K562 (cell line): ENCODE measurements at regions not wholly inside any gene's neighbourhood (a gene's known extent, or its start where the extent isn't known, plus 50 kb on each side); places are given as distances from the start of the nearest gene placed in this dataset.
"Not testable (repeated sequence)": the region's sequence is repeated elsewhere in the genome, so short reads cannot be mapped to it uniquely, and the experiment has no call there.

Source experiments
- ATAC-seq: fragments of 200-7000 bp; cut with Tn5 transposase; 3 replicates; pipeline ENCODE4 v1.9.1; 2020; ENCODE audit warnings: moderate library complexity
- BruUV-seq: library from RNA; stranded (reverse); fragments of 400-500 nt; replicated peaks from 2 replicates; lab custom pipeline; 2021; lab: Mats Ljungman, UMichigan
- CTCF ChIA-PET: fragments of 300-600 bp; formaldehyde crosslinking; extraction: SDS; loops from one replicate; lab custom pipeline; 2021; ENCODE audit warnings: low intra/inter-chr PET ratio; lab: Yijun Ruan, JAX
- POLR2A ChIA-PET: fragments of 300-600, 350-650 bp; sonication (Branson Sonifier 250); formaldehyde crosslinking; extraction: SDS; loops from one replicate; lab custom pipeline; 2021; ENCODE audit warnings: antibody characterized with exemption, inconsistent platforms; lab: Yijun Ruan, JAX
- DNase-seq, 4 experiments: peaks; one replicate each; pipeline versions ENCODE4 v3.0.0 to v3.0.0-alpha.2; 2011 to 2018; ENCODE audit warnings: low spot score in 3 of 4, mixed read lengths in 3 of 4; ENCODE audit errors: extremely low read depth in 1 of 4
- FAIRE-seq: peaks from 2 replicates; lab custom pipeline; 2011; peaks lifted over from hg19 to GRCh38; lab: Jason Lieb, UNC
- H2AFZ ChIP-seq: 2 replicates; pipeline ENCODE4 v1.6.0; 2011; ENCODE audit warnings: low read depth, low read length, control low read depth, inconsistent platforms
- H3K27ac ChIP-seq: fragments of 200-600 bp; 3 replicates; pipeline ENCODE4 v1.8.0; 2011; ENCODE audit warnings: low read depth, mild to moderate bottlenecking, control low read depth, inconsistent platforms, low read length, moderate library complexity, mixed read lengths; ENCODE audit errors: extremely low read depth
- H3K27me3 ChIP-seq, 2 experiments: fragments of 300-600 bp in 1 of 2; 2 replicates in 1 of 2; 3 replicates in 1 of 2; pipeline versions ENCODE4 v1.6.0 to v1.8.0; 2011; ENCODE audit warnings: inconsistent platforms in 2 of 2, low read length in 2 of 2, mild to moderate bottlenecking in 1 of 2, mixed read lengths in 1 of 2, moderate library complexity in 1 of 2; ENCODE audit not compliant: control insufficient read depth in 2 of 2, insufficient read depth in 2 of 2
- H3K36me3 ChIP-seq: fragments of 300-600 bp; 3 replicates; pipeline ENCODE4 v1.8.0; 2011; ENCODE audit warnings: mild to moderate bottlenecking, low read length, inconsistent platforms; ENCODE audit not compliant: control insufficient read depth, insufficient read depth
- H3K4me1 ChIP-seq, 2 experiments: fragments of 200-600 bp in 1 of 2; replicated peaks in 1 of 2; 2 replicates in 1 of 2; 3 replicates in 1 of 2; pipeline versions ENCODE4 v1.5.1 to v1.8.0; 2011; ENCODE audit warnings: inconsistent platforms in 2 of 2, low read length in 2 of 2, mild to moderate bottlenecking in 1 of 2, mixed read lengths in 1 of 2, moderate library complexity in 1 of 2; ENCODE audit not compliant: control insufficient read depth in 2 of 2, insufficient read depth in 2 of 2
- H3K4me2 ChIP-seq: 2 replicates; pipeline ENCODE4 v1.6.1; 2011; ENCODE audit warnings: low read length, control low read depth, inconsistent platforms, mixed read lengths; ENCODE audit not compliant: insufficient read depth
- H3K4me3 ChIP-seq: fragments of 200-600 bp; sonication (generic), shearing (Covaris generic); 2 replicates; pipeline ENCODE4 v1.5.1; 2016; ENCODE audit warnings: control low read depth, inconsistent platforms
- H3K79me2 ChIP-seq: fragments of 200-600 bp; 3 replicates; pipeline ENCODE4 v1.8.0; 2011; ENCODE audit warnings: low read length, inconsistent platforms; ENCODE audit not compliant: control insufficient read depth, insufficient read depth
- H3K9ac ChIP-seq, 2 experiments: 2 replicates each; pipeline versions ENCODE4 v1.6.0 to v1.6.1; 2011; ENCODE audit warnings: low read depth in 2 of 2, low read length in 2 of 2, control low read depth in 1 of 2, inconsistent platforms in 1 of 2, mild to moderate bottlenecking in 1 of 2, mixed read lengths in 1 of 2; ENCODE audit not compliant: insufficient read depth in 1 of 2
- H3K9me1 ChIP-seq: one replicate; pipeline ENCODE4 v1.6.0; 2011; ENCODE audit warnings: inconsistent platforms, mild to moderate bottlenecking, low read length, moderate library complexity; ENCODE audit not compliant: control insufficient read depth, insufficient read depth
- H3K9me3 ChIP-seq: replicated peaks from 2 replicates; pipeline ENCODE4 v1.5.1; 2011; ENCODE audit warnings: low read depth, low read length, inconsistent platforms; ENCODE audit not compliant: control insufficient read depth, insufficient read depth
- H4K20me1 ChIP-seq: replicated peaks from 2 replicates; pipeline ENCODE4 v1.6.1; 2011; ENCODE audit warnings: low read length, inconsistent platforms, mixed read lengths; ENCODE audit not compliant: control insufficient read depth, insufficient read depth
- EWSR1 ChIP-seq: fragments of 450-650 bp; IDR thresholded peaks from 2 replicates; pipeline ENCODE4 v1.6.1; 2018; ENCODE audit warnings: borderline replicate concordance, mild to moderate bottlenecking, low read depth, moderate library complexity; ENCODE audit not compliant: partially characterized antibody
- POLR2G ChIP-seq: fragments of 200-400 bp; formaldehyde crosslinking; IDR thresholded peaks from 2 replicates; pipeline ENCODE4 v1.6.1; 2017; ENCODE audit warnings: low read depth, mild to moderate bottlenecking, antibody characterized with exemption, low read length, moderate library complexity
- TAF15 ChIP-seq: fragments of 200-400 bp; formaldehyde crosslinking; IDR thresholded peaks from 2 replicates; pipeline ENCODE4 v1.6.1; 2017; ENCODE audit warnings: mild to moderate bottlenecking, low read depth, low read length, moderate library complexity
- WGBS: fragments of 100-300 bp; shearing (Covaris generic); methylation state at CpG from one replicate; pipeline ENCODE4 v1.1.6; 2016; ENCODE audit warnings: low coverage, mixed read lengths; ENCODE audit not compliant: insufficient coverage; ENCODE audit errors: missing lambda C conversion rate; 5-methylcytosine and 5-hydroxymethylcytosine counted together
- in situ Hi-C: fragments of 300-500 bp; cut with MboI; formaldehyde crosslinking; loops from 4 replicates; pipeline ENCODE4 v1.15.0; 2018; ENCODE audit warnings: inconsistent platforms, mixed read lengths
- intact Hi-C: fragments of 100-400 bp; cut with micrococcal nuclease; formaldehyde crosslinking; loops from 2 replicates; pipeline ENCODE4 v1.14.2; 2022
- TF ChIP-seq, protein P1 (sequence below): fragments of 450-650 bp; IDR thresholded peaks from 2 replicates; pipeline ENCODE4 v1.6.1; 2017; ENCODE audit warnings: mild to moderate bottlenecking, moderate library complexity
- TF ChIP-seq, protein P2 (sequence below): fragments of 250-450 bp; sonication (Bioruptor Pico); IDR thresholded peaks from 2 replicates; pipeline ENCODE4 v1.4.0; 2020; ENCODE audit warnings: borderline replicate concordance

GRCh38 chr10:64201936-64202335 lies 680.7 kb downstream of the REEP3 start (continued):
- TF ChIP-seq, protein P1, sequence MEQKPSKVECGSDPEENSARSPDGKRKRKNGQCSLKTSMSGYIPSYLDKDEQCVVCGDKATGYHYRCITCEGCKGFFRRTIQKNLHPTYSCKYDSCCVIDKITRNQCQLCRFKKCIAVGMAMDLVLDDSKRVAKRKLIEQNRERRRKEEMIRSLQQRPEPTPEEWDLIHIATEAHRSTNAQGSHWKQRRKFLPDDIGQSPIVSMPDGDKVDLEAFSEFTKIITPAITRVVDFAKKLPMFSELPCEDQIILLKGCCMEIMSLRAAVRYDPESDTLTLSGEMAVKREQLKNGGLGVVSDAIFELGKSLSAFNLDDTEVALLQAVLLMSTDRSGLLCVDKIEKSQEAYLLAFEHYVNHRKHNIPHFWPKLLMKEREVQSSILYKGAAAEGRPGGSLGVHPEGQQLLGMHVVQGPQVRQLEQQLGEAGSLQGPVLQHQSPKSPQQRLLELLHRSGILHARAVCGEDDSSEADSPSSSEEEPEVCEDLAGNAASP: no peak
- TF ChIP-seq, protein P2, sequence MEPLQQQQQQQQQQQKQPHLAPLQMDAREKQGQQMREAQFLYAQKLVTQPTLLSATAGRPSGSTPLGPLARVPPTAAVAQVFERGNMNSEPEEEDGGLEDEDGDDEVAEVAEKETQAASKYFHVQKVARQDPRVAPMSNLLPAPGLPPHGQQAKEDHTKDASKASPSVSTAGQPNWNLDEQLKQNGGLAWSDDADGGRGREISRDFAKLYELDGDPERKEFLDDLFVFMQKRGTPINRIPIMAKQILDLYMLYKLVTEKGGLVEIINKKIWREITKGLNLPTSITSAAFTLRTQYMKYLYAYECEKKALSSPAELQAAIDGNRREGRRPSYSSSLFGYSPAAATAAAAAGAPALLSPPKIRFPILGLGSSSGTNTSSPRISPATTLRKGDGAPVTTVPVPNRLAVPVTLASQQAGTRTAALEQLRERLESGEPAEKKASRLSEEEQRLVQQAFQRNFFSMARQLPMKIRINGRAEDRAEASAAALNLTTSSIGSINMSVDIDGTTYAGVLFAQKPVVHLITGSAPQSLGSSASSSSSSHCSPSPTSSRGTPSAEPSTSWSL (CRISPR knock-in tag): no peak
- no peak for TF ChIP-seq POLR2G
- TF ChIP-seq EWSR1: no peak
- no peak for TF ChIP-seq TAF15

DNA sequence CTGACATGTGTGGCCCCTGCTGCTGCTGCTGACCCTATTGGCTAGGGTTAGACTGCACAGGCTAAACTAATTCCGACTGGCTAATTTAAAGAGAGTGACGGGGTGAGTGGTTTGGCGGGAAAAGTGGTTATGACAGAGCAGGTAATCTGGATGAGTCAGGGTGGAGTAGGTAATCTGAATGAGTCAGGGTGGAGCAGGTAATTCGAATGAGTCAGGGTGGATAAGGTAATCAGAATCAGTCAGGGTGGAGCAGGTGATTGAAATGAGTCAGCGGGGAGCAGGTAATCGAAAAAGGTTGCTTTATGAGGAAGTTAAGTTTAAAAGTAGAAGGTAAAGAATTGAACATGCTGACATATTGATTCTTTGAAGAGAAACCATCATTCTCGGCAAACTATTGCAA lies 683.3 kb downstream of the REEP3 start:
- H4K20me1 ChIP-seq, intact Hi-C loops, H3K9me1 ChIP-seq, H3K36me3 ChIP-seq, CTCF ChIA-PET, H3K9ac ChIP-seq, H3K27ac ChIP-seq, H3K9me3 ChIP-seq, ATAC-seq, H3K27me3 ChIP-seq, H3K4me1 ChIP-seq, in situ Hi-C loops, H3K4me2 ChIP-seq, POLR2A ChIA-PET, BruUV-seq, H3K4me3 ChIP-seq, H2AFZ ChIP-seq, H3K79me2 ChIP-seq, FAIRE-seq, DNase-seq: not testable (repeated sequence)
- 0% methylated on average over 7 of the region's 7 CpGs for WGBS
